WTC11 (cell line): ENCODE measurements at regions not wholly inside any gene's neighbourhood (a gene's known extent, or its start where the extent isn't known, plus 50 kb on each side); places are given as distances from the start of the nearest gene placed in this dataset.

Experiments used
- ATAC-seq: fragments of 200-7000 bp; cut with Tn5 transposase; 2 replicates; pipeline ENCODE4 v1.10.0; 2021; ENCODE audit warnings: mild to moderate bottlenecking, moderate library complexity
- CTCF ChIA-PET: fragments of 300-600 bp; sonication (Branson Sonifier 250); formaldehyde crosslinking; loops from one replicate; lab custom pipeline; 2021; ENCODE audit warnings: antibody characterized with exemption; lab: Charles Lee
- POLR2A ChIA-PET: fragments of 350-600 bp; sonication (Branson Sonifier 250); formaldehyde crosslinking; loops from one replicate; lab custom pipeline; 2021; ENCODE audit warnings: antibody characterized with exemption; lab: Charles Lee
- DNase-seq: peaks from one replicate; pipeline ENCODE4 v3.0.0; 2021; ENCODE audit warnings: low spot score
- H3K27ac Mint-ChIP-seq: 2 replicates; pipeline ENCODE4 v1.8.0; 2021; ENCODE audit warnings: mixed read lengths
- H3K27me3 Mint-ChIP-seq: 2 replicates; pipeline ENCODE4 v1.8.0; 2021; ENCODE audit warnings: low read depth, mild to moderate bottlenecking, moderate library complexity, mixed read lengths
- H3K36me3 Mint-ChIP-seq: 2 replicates; pipeline ENCODE4 v1.8.0; 2021; ENCODE audit warnings: mixed read lengths
- H3K4me1 Mint-ChIP-seq: 2 replicates; pipeline ENCODE4 v1.8.0; 2022; ENCODE audit warnings: mixed read lengths
- H3K4me3 Mint-ChIP-seq: 2 replicates; pipeline ENCODE4 v1.8.0; 2021; ENCODE audit warnings: mild to moderate bottlenecking, moderate library complexity, mixed read lengths
- H3K9me3 Mint-ChIP-seq: 2 replicates; pipeline ENCODE4 v1.8.0; 2021; ENCODE audit warnings: mixed read lengths
- AR ChIP-seq: fragments of 250-450 bp; sonication (Bioruptor Pico); IDR thresholded peaks from 2 replicates; pipeline ENCODE4 v1.9.0; 2021; ENCODE audit warnings: mild to moderate bottlenecking
- CBFB ChIP-seq: sonication (generic); formaldehyde crosslinking; IDR thresholded peaks from 2 replicates; pipeline ENCODE4 v1.8.1; 2022; ENCODE audit warnings: mild to moderate bottlenecking, low read depth, missing genetic modification reagents
- FOXP4 ChIP-seq: sonication (generic); formaldehyde crosslinking; IDR thresholded peaks from 2 replicates; pipeline ENCODE4 v1.8.0; 2022; ENCODE audit warnings: mild to moderate bottlenecking, missing genetic modification reagents
- IRF1 ChIP-seq: sonication (generic); formaldehyde crosslinking; IDR thresholded peaks from 2 replicates; pipeline ENCODE4 v1.8.0; 2023; ENCODE audit warnings: missing genetic modification reagents
- JUN ChIP-seq: sonication (generic); formaldehyde crosslinking; IDR thresholded peaks from 2 replicates; pipeline ENCODE4 v1.8.0; 2023; ENCODE audit warnings: mild to moderate bottlenecking, missing genetic modification reagents
- KAT7 ChIP-seq: sonication (generic); formaldehyde crosslinking; IDR thresholded peaks from 2 replicates; pipeline ENCODE4 v1.8.1; 2023; ENCODE audit warnings: missing genetic modification reagents, mild to moderate bottlenecking, borderline replicate concordance
- NFATC4 ChIP-seq: fragments of 250-450 bp; sonication (Bioruptor Pico); IDR thresholded peaks from 2 replicates; pipeline ENCODE4 v1.9.0; 2021; ENCODE audit warnings: mild to moderate bottlenecking
- NR1H2 ChIP-seq: sonication (generic); formaldehyde crosslinking; IDR thresholded peaks from 2 replicates; pipeline ENCODE4 v1.9.0; 2021; ENCODE audit warnings: mild to moderate bottlenecking, moderate library complexity, missing genetic modification reagents
- OVOL2 ChIP-seq: fragments of 250-450 bp; sonication (Bioruptor Pico); IDR thresholded peaks from 2 replicates; pipeline ENCODE4 v1.9.0; 2021; ENCODE audit warnings: mild to moderate bottlenecking, borderline replicate concordance
- TEAD1 ChIP-seq: sonication (generic); formaldehyde crosslinking; IDR thresholded peaks from 2 replicates; pipeline ENCODE4 v1.8.0; 2022; ENCODE audit warnings: mild to moderate bottlenecking, missing genetic modification reagents
- TP53 ChIP-seq: sonication (generic); formaldehyde crosslinking; IDR thresholded peaks from 2 replicates; pipeline ENCODE4 v1.8.1; 2023; ENCODE audit warnings: mild to moderate bottlenecking, missing genetic modification reagents
- ZNF396 ChIP-seq: fragments of 250-450 bp; sonication (Bioruptor Pico); IDR thresholded peaks from 2 replicates; pipeline ENCODE4 v1.8.0; 2021; ENCODE audit warnings: mild to moderate bottlenecking, moderate library complexity, borderline replicate concordance
- ZNF416 ChIP-seq: fragments of 250-450 bp; sonication (Bioruptor Pico); IDR thresholded peaks from 2 replicates; pipeline ENCODE4 v1.9.0; 2021; ENCODE audit warnings: mild to moderate bottlenecking, inconsistent platforms
- ZNF532 ChIP-seq: fragments of 250-450 bp; sonication (Bioruptor Pico); IDR thresholded peaks from 2 replicates; pipeline ENCODE4 v1.9.0; 2021; ENCODE audit warnings: mild to moderate bottlenecking, borderline replicate concordance
- TF ChIP-seq, protein P1 (sequence below): fragments of 250-450 bp; sonication (Bioruptor Pico); IDR thresholded peaks from 2 replicates; pipeline ENCODE4 v2.1.2; 2022; ENCODE audit warnings: mild to moderate bottlenecking, moderate library complexity

DNA sequence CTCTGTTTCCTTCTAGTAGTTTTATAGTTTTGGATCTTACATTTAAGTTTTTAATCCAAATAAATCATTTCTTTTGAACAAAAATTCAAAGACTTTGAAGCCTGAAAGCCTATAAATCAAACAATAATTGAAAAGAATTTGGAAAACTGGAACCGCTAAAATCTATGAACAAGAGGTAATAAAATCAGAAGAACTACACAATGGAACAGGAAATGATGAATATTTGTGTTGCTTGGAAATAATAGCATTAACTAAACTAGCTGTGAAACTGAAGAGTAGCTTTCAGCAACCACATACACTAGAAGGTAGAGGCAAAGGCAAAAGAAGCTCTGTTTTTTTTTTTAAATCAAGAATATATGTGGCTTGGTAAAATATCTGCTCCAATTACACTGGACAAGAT, 147.9 kb upstream of the ABI3BP start:
- TF ChIP-seq, protein P1, sequence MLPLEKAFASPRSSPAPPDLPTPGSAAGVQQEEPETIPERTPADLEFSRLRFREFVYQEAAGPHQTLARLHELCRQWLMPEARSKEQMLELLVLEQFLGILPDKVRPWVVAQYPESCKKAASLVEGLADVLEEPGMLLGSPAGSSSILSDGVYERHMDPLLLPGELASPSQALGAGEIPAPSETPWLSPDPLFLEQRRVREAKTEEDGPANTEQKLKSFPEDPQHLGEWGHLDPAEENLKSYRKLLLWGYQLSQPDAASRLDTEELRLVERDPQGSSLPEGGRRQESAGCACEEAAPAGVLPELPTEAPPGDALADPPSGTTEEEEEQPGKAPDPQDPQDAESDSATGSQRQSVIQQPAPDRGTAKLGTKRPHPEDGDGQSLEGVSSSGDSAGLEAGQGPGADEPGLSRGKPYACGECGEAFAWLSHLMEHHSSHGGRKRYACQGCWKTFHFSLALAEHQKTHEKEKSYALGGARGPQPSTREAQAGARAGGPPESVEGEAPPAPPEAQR = no peak
- TF ChIP-seq FOXP4 (CRISPR knock-in tag) (no peak), ZNF396 (CRISPR knock-in tag) (no peak), TP53 (no peak), AR (CRISPR knock-in tag) (no peak), NR1H2 (CRISPR knock-in tag) (no peak), NFATC4 (CRISPR knock-in tag) (no peak), KAT7 (CRISPR knock-in tag) (no peak), ZNF532 (no peak), CBFB (CRISPR knock-in tag) (no peak)
- Mint-ChIP-seq H3K4me1 (peaks cover 18% of the 10 kb centered on the region), H3K27ac (no peak overlapping the region), H3K9me3 (no peaks in the 10 kb centered on the region), H3K4me3 (no peak overlapping the region), H3K27me3 (no peaks in the 10 kb centered on the region), H3K36me3 (no peaks in the 10 kb centered on the region)
- DNase-seq (no peak), ATAC-seq (no peak)
- ChIA-PET POLR2A (no interaction called here), CTCF (interaction anchor here (0.5 kb wide), 1 partner anchor 413 kb away, joined by 3 read pairs; no protein-coding TSS in a partner anchor)

GRCh38 chr3:101138817-101139216, 145.6 kb upstream of the ABI3BP start:
- Mint-ChIP-seq H3K36me3 (no peaks in the 10 kb centered on the region), H3K4me1 (peaks cover 10% of the 10 kb centered on the region), H3K27ac (no peak overlapping the region), H3K4me3 (no peak overlapping the region), H3K9me3 (no peaks in the 10 kb centered on the region; the same call in 1 of the 2 replicates), H3K27me3 (no peaks in the 10 kb centered on the region)
- POLR2A ChIA-PET = no interaction called here
- DNase-seq = no peak
- CTCF ChIA-PET = interaction anchor here (0.9 kb wide), 1 partner anchor 57 kb away, joined by 3 read pairs; no protein-coding TSS in a partner anchor
- peak; percentile 90 for ATAC-seq
- TF ChIP-seq ZNF532 (no peak), ZNF396 (CRISPR knock-in tag) (no peak), FOXP4 (CRISPR knock-in tag) (no peak), TEAD1 (CRISPR knock-in tag) (no peak), OVOL2 (CRISPR knock-in tag) (no peak), JUN (CRISPR knock-in tag) (no peak), IRF1 (CRISPR knock-in tag) (no peak), ZNF416 (CRISPR knock-in tag) (no peak)
